ENCODE measurements at regions not wholly inside any gene's neighbourhood (a gene's known extent, or its start where the extent isn't known, plus 50 kb on each side); places are given as distances from the start of the nearest gene placed in this dataset.
"Not testable (repeated sequence)": the region's sequence is repeated elsewhere in the genome, so short reads cannot be mapped to it uniquely, and the experiment has no call there.

DNA sequence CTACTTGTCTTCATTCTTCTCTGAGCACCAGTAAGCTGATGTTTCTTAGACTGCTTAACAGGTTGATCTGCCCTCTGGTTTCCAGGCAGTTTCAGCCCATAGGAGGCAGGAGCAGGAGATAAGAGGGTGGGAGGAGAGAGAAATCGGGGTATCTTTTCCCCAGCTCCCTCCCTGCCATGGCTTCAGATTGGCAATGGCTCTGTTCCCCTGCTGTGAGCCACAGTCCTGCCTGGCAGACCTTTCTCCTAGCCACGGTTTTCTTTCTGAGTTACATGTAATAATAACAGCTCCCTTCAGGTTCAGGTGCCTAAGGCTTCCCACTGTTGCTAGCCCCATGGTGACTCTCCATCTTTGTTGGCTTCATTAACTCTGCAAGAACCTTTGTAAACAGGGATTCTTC, 115.3 kb downstream of the CD83 start:
- no peak for DNase-seq
- TF ChIP-seq, protein P1, sequence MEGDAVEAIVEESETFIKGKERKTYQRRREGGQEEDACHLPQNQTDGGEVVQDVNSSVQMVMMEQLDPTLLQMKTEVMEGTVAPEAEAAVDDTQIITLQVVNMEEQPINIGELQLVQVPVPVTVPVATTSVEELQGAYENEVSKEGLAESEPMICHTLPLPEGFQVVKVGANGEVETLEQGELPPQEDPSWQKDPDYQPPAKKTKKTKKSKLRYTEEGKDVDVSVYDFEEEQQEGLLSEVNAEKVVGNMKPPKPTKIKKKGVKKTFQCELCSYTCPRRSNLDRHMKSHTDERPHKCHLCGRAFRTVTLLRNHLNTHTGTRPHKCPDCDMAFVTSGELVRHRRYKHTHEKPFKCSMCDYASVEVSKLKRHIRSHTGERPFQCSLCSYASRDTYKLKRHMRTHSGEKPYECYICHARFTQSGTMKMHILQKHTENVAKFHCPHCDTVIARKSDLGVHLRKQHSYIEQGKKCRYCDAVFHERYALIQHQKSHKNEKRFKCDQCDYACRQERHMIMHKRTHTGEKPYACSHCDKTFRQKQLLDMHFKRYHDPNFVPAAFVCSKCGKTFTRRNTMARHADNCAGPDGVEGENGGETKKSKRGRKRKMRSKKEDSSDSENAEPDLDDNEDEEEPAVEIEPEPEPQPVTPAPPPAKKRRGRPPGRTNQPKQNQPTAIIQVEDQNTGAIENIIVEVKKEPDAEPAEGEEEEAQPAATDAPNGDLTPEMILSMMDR (IDR thresholded peaks at IDR 0.05; ENCODE audit: borderline replicate concordance): no peak

DNA sequence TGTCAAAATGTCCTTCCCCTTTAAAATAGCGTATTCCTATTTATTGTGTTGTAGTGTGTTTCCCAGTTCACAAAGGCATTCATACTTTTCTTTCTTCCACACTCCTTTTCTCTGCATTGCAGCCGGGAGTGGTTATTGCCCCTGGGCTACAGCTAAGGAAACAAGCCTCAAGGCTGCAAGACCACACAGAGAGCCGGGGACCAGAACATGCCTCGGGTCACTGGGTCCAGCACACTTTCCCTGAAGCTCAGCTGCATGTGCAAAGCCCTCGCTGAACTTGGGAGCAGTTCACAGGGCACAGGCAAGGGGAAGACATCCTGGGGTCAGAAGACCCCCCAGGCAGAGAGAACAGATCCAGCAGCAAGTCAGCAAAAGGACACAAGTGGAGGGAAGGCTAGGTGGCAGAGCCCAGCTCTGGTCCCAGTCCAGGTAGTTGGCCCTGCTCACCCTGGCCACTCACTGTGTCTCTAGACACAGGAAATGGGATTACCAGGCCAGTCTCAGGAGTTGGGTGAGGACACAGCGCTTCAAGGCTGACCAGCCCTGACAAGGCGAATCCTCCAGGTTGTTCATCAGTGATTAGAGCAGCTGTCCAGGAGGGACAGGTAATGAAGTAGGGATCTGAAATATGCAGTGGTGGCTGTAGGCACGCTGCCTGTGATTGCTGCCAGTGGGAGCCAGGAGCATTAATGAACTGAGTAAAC, 118.2 kb downstream of the CD83 start:
- Histone ChIP-seq H3K27me3 (ENCODE audit: low read depth) (no peaks in the 10 kb centered on the region), H3K27ac (replicated peaks) (no peak overlapping the region), H3K9me3 (replicated peaks) (no peaks in the 10 kb centered on the region), H3K36me3 (no peaks in the 10 kb centered on the region), H3K4me3 (no peak overlapping the region), H3K4me1 (peaks cover 5% of the 10 kb centered on the region)
- TF ChIP-seq, protein P1 (IDR thresholded peaks at IDR 0.05; ENCODE audit: borderline replicate concordance): no peak
- DNase-seq: no peak
- intact Hi-C loops (cut with micrococcal nuclease): no loop called here

More for the DNA sequence above, 115.3 kb downstream of the CD83 start:
- Histone ChIP-seq H3K27me3 (ENCODE audit: low read depth) (no peaks in the 10 kb centered on the region), H3K9me3 (replicated peaks) (no peaks in the 10 kb centered on the region), H3K4me3 (no peak overlapping the region), H3K4me1 (peaks cover 5% of the 10 kb centered on the region), H3K36me3 (no peaks in the 10 kb centered on the region), H3K27ac (replicated peaks) (no peak overlapping the region)
- intact Hi-C loops (cut with micrococcal nuclease): no loop called here

DNA sequence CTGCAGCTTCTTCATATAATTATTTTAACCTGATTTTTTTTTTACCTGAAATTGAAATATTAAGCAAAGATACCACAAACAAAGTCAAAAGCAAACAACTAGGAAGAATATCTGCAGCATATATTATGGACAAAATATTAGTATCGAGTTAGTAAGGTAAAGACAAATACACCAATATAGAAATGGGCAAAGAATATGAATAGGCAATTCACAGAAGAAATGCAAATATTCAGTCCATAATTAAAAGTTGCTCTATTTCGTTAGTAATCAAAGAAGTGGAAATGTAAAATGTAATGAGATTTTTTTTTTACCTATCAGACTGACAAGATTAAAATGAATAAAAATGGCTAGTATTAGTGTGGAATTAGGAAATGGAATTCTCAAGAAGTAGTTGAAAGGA, 121.5 kb downstream of the CD83 start:
- Histone ChIP-seq H3K4me1 (peaks cover 5% of the 10 kb centered on the region), H3K4me3 (no peak overlapping the region), H3K27me3 (ENCODE audit: low read depth) (no peaks in the 10 kb centered on the region), H3K27ac (replicated peaks) (no peak overlapping the region), H3K9me3 (replicated peaks) (no peaks in the 10 kb centered on the region), H3K36me3 (no peaks in the 10 kb centered on the region)
- no peak for DNase-seq
- intact Hi-C loops (cut with micrococcal nuclease): no loop called here
- TF ChIP-seq, protein P1 (IDR thresholded peaks at IDR 0.05; ENCODE audit: borderline replicate concordance): no peak

DNA sequence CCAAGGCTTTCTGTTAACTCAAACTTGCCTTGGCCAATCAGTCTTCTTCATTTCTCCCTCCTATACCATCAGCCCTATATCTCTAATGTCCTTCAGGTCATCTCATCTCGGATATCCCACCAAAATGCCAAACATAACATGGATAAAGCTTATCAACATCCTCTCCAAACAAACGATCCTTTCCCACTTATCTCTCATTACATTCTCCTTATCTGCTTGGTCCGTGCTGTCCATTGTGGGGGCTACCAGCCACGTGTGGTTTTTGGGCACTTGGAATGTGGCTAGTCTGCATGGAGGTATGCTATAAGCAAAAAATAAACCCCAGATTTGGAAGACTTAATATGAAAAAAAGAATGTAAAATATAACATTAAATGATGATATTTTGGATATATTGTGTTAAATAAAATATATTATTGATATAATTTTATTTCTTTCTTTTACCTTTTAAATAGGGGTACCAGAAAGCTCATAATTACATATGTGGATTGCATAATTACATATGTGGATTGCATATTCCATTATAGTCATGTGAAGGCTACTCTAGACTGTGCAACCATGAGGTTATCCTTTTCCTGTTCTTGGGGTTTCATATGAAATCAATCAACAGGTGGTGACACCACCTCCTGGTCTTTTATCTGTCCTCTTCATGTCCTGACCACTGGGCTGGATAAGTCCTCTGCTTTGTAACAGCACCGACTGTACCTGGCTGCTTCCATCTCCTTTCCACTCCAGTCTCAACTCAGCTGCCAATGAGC, 123.0 kb downstream of the CD83 start:
- intact Hi-C loops (cut with micrococcal nuclease): no loop called here
- no peaks in the 10 kb centered on the region for H3K9me3 ChIP-seq (replicated peaks)
- H3K27me3 ChIP-seq (ENCODE audit: low read depth): no peaks in the 10 kb centered on the region
- H3K4me3 ChIP-seq: no peak overlapping the region
- DNase-seq: no peak
- no peak overlapping the region for H3K27ac ChIP-seq (replicated peaks)
- peaks cover 5% of the 10 kb centered on the region for H3K4me1 ChIP-seq
- no peaks in the 10 kb centered on the region for H3K36me3 ChIP-seq
- TF ChIP-seq, protein P1 (IDR thresholded peaks at IDR 0.05; ENCODE audit: borderline replicate concordance): no peak

DNA sequence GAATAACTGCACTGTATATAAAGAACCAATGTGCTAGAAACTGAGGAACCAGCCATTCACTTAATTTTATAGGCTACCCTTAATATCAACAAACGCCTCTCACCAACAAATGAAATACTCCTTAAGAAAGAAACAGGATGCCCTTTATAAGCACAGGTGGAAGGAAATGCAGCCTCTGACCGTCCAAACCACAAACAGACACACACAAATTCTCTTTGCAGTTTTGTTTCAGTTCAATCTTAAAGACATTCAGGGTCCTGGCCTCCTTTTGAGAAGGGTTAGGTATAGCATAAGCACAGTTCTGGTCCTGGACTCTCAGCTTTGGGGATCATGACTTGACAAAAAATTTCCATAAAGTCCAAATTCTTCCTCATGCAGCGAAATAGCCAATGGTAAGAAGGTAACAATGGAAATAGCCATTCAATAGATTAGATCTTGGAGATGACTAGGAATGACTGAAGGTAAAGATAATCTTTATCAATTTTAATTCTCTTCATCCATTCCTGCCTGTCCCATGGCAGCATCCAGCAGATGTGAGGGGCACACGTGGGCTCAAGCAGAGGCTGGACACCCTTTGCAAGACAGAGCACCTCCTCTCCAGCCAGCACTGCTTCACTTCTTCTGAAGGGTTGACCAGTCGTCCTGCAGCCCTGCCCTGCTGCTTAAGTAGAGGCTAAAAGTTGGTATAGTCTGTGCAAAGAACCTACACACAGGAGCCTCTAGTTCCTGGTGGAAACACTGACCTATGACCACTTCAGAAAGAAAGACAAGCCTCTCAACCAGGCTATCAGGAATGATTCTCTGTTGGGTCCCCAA, 123.9 kb downstream of the CD83 start:
- Histone ChIP-seq H3K9me3 (replicated peaks) (no peaks in the 10 kb centered on the region), H3K4me1 (peaks cover 1% of the 10 kb centered on the region), H3K27ac (replicated peaks) (no peak overlapping the region), H3K27me3 (ENCODE audit: low read depth) (no peaks in the 10 kb centered on the region), H3K36me3 (no peaks in the 10 kb centered on the region), H3K4me3 (no peak overlapping the region)
- intact Hi-C loops (cut with micrococcal nuclease): no loop called here
- TF ChIP-seq, protein P1 (IDR thresholded peaks at IDR 0.05; ENCODE audit: borderline replicate concordance): no peak
- no peak for DNase-seq

DNA sequence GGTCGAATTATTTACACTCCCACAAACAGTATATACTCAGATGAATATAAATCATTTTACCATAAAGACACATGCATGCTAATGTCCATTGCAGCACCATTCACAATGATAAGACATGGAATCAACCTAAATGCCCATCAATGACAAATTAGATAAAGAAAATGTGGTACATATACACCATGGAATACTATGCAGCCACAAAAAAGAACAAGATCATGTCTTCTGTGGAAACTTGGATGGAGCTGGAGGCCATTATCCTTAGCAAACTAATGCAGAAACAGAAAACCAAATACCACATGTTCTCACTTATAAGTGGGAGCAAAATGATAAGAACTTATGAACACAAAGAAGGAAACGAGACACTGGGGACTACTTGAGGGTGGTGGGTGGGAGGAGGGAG, 125.3 kb downstream of the CD83 start:
- H3K4me3 ChIP-seq; intact Hi-C loops (cut with micrococcal nuclease); H3K9me3 ChIP-seq (replicated peaks); DNase-seq; H3K36me3 ChIP-seq; H3K4me1 ChIP-seq; H3K27ac ChIP-seq (replicated peaks); H3K27me3 ChIP-seq (ENCODE audit: low read depth): not testable (repeated sequence)
